Loucy (cell line): ENCODE measurements at regions not wholly inside any gene's neighbourhood (a gene's known extent, or its start where the extent isn't known, plus 50 kb on each side); places are given as distances from the start of the nearest gene placed in this dataset.

Source experiments
- H2AFZ ChIP-seq: fragments of 200-600 bp; sonication (generic); 2 replicates; pipeline ENCODE4 v1.6.0; 2016; ENCODE audit warnings: antibody characterized with exemption, mild to moderate bottlenecking, low read length, moderate library complexity
- H3F3A ChIP-seq: fragments of 200-600 bp; 2 replicates; pipeline ENCODE4 v1.6.0; 2016; ENCODE audit warnings: antibody characterized with exemption, low read depth, mild to moderate bottlenecking
- H3K27me3 ChIP-seq: fragments of 200-600 bp; sonication (generic); 2 replicates; pipeline ENCODE4 v1.6.1; 2014; ENCODE audit warnings: low read length, mild to moderate bottlenecking; ENCODE audit not compliant: insufficient read depth, poor library complexity, severe bottlenecking
- H3K36me3 ChIP-seq: fragments of 200-600 bp; sonication (generic); 2 replicates; pipeline ENCODE4 v1.6.1; 2016; ENCODE audit warnings: low read length; ENCODE audit not compliant: insufficient read depth
- H3K4me1 ChIP-seq: fragments of 200-600 bp; sonication (generic); 2 replicates; pipeline ENCODE4 v1.5.1; 2014; ENCODE audit warnings: low read length, mild to moderate bottlenecking; ENCODE audit not compliant: insufficient read depth, poor library complexity, severe bottlenecking
- H3K4me2 ChIP-seq: fragments of 200-600 bp; sonication (generic); 2 replicates; pipeline ENCODE4 v1.6.0; 2014; ENCODE audit warnings: antibody characterized with exemption, low read length, low read depth, mild to moderate bottlenecking; ENCODE audit not compliant: poor library complexity, severe bottlenecking
- H3K4me3 ChIP-seq: fragments of 200-600 bp; sonication (generic); 2 replicates; pipeline ENCODE4 v1.5.1; 2014; ENCODE audit warnings: low read length, mild to moderate bottlenecking, mixed read lengths; ENCODE audit not compliant: poor library complexity, severe bottlenecking
- H3K79me2 ChIP-seq: fragments of 200-600 bp; sonication (generic); 2 replicates; pipeline ENCODE4 v1.6.1; 2014; ENCODE audit warnings: low read length; ENCODE audit not compliant: insufficient read depth
- H3K9ac ChIP-seq: fragments of 200-600 bp; sonication (generic); 2 replicates; pipeline ENCODE4 v1.6.0; 2014; ENCODE audit warnings: mild to moderate bottlenecking, low read depth, low read length, moderate library complexity; ENCODE audit not compliant: poor library complexity, severe bottlenecking
- H3K9me2 ChIP-seq: fragments of 200-600 bp; sonication (generic); replicated peaks from 2 replicates; pipeline ENCODE4 v1.6.1; 2016; ENCODE audit warnings: low read depth, low read length, mixed read lengths
- H3K9me3 ChIP-seq: fragments of 200-600 bp; sonication (generic); 2 replicates; pipeline ENCODE4 v1.6.1; 2014; ENCODE audit warnings: mild to moderate bottlenecking, antibody characterized with exemption, low read length, low read depth; ENCODE audit not compliant: insufficient read depth
- H4K20me1 ChIP-seq: fragments of 200-600 bp; sonication (generic); 2 replicates; pipeline ENCODE4 v1.6.0; 2014; ENCODE audit warnings: antibody characterized with exemption, low read length, mild to moderate bottlenecking; ENCODE audit not compliant: insufficient read depth, poor library complexity, severe bottlenecking
- CTCF ChIP-seq: fragments of 200-600 bp; sonication (generic); conservative IDR thresholded peaks from 2 replicates; pipeline ENCODE4 v1.5.1; 2014; ENCODE audit warnings: mild to moderate bottlenecking, antibody characterized with exemption, low read length
- EZH2phosphoT487 ChIP-seq: fragments of 200-600 bp; IDR thresholded peaks from 2 replicates; pipeline ENCODE4 v1.6.1; 2018; ENCODE audit warnings: antibody characterized with exemption, mild to moderate bottlenecking, moderate library complexity, borderline replicate concordance

GRCh38 chr2:156673333-156673615, 237.1 kb downstream of the GPD2 start:
- Histone ChIP-seq H3K4me1 (no peaks in the 10 kb centered on the region), H3K4me2 (no peak overlapping the region), H2AFZ (no peak overlapping the region), H3K27me3 (no peaks in the 10 kb centered on the region), H3F3A (no peaks in the 10 kb centered on the region), H3K9me3 (no peaks in the 10 kb centered on the region), H3K79me2 (no peaks in the 10 kb centered on the region), H3K9me2 (no peaks in the 10 kb centered on the region), H3K9ac (no peak overlapping the region), H3K36me3 (no peaks in the 10 kb centered on the region), H3K4me3 (no peak overlapping the region), H4K20me1 (no peaks in the 10 kb centered on the region)
- TF ChIP-seq EZH2phosphoT487 (no peak), CTCF (no peak)

GRCh38 chr2:156673981-156674380, 237.8 kb downstream of the GPD2 start:
- TF ChIP-seq EZH2phosphoT487 = no peak
- TF ChIP-seq CTCF = no peak
- Histone ChIP-seq H3K9me3 (no peaks in the 10 kb centered on the region), H4K20me1 (no peaks in the 10 kb centered on the region), H3K9ac (no peak overlapping the region), H2AFZ (no peak overlapping the region), H3K27me3 (no peaks in the 10 kb centered on the region), H3F3A (no peaks in the 10 kb centered on the region), H3K4me3 (no peak overlapping the region), H3K9me2 (no peaks in the 10 kb centered on the region), H3K4me2 (no peak overlapping the region), H3K4me1 (no peaks in the 10 kb centered on the region), H3K79me2 (no peaks in the 10 kb centered on the region), H3K36me3 (no peaks in the 10 kb centered on the region)

- Histone ChIP-seq H3K4me2 (no peak overlapping the region), H4K20me1 (no peaks in the 10 kb centered on the region), H3K79me2 (no peaks in the 10 kb centered on the region), H3K27me3 (no peaks in the 10 kb centered on the region), H3K9me2 (no peaks in the 10 kb centered on the region), H3K9me3 (no peaks in the 10 kb centered on the region), H3F3A (no peaks in the 10 kb centered on the region), H3K4me3 (no peak overlapping the region), H3K36me3 (no peaks in the 10 kb centered on the region), H3K4me1 (no peaks in the 10 kb centered on the region), H2AFZ (no peak overlapping the region), H3K9ac (no peak overlapping the region)
- TF ChIP-seq CTCF (no peak), EZH2phosphoT487 (no peak)
Observed at GRCh38 chr2:156675896-156676295, 239.7 kb downstream of the GPD2 start.
